HepG2 (cell line): ENCODE measurements at regions not wholly inside any gene's neighbourhood (a gene's known extent, or its start where the extent isn't known, plus 50 kb on each side); places are given as distances from the start of the nearest gene placed in this dataset.

Experiments used
- U2AF2 ChIP-seq: fragments of 200-400 bp; formaldehyde crosslinking; IDR thresholded peaks from 2 replicates; pipeline ENCODE4 v1.6.1; 2017; ENCODE audit warnings: low read depth, mild to moderate bottlenecking, low read length
- ZFP90 ChIP-seq: sonication (generic); formaldehyde crosslinking; IDR thresholded peaks from 2 replicates; pipeline ENCODE4 v1.8.0; 2022; ENCODE audit warnings: missing genetic modification reagents, mild to moderate bottlenecking, inconsistent platforms, borderline replicate concordance
- ZNF329 ChIP-seq: sonication (generic); formaldehyde crosslinking; IDR thresholded peaks from 2 replicates; pipeline ENCODE4 v1.9.0; 2021; ENCODE audit warnings: low read depth, mild to moderate bottlenecking, missing genetic modification reagents
- ZNF460 ChIP-seq: sonication (generic); formaldehyde crosslinking; IDR thresholded peaks from 2 replicates; pipeline ENCODE4 v1.5.1; 2020; ENCODE audit warnings: missing genetic modification reagents, mild to moderate bottlenecking, borderline replicate concordance
- ZNF598 ChIP-seq: sonication (generic); formaldehyde crosslinking; IDR thresholded peaks from 2 replicates; pipeline ENCODE4 v1.5.1; 2020; ENCODE audit warnings: mild to moderate bottlenecking, missing genetic modification reagents, borderline replicate concordance
- ZNF614 ChIP-seq: IDR thresholded peaks from 2 replicates; pipeline ENCODE4 v1.6.1; 2018; ENCODE audit warnings: missing biosample characterization, missing genetic modification reagents, inconsistent platforms, borderline replicate concordance
- TF ChIP-seq, protein P1 (sequence below): sonication (generic); formaldehyde crosslinking; IDR thresholded peaks from 2 replicates; pipeline ENCODE4 v1.4.0; 2020; ENCODE audit warnings: missing genetic modification reagents
- TF ChIP-seq, protein P2 (sequence below): sonication (generic); formaldehyde crosslinking; IDR thresholded peaks from 2 replicates; pipeline ENCODE4 v1.4.0; 2020; ENCODE audit warnings: missing genetic modification reagents

DNA sequence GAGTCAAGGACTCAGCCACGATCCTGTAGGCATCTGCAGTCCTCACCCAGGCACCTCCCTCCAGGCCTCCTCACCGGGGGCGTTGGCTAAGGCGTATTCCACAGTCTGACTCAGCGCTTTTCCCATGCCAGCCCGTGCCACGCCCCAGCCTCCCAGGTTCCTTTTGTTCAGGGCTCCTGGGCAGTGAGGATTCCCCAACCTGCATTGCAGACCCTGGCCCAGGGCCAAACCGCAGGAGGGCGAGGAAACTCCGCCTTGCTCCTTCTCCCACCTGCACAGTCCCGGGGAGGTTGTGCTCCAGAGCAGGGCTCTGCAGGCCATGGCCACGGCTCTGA is 202.8 kb upstream of the CST7 start (continued):
- TF ChIP-seq ZNF460 (CRISPR knock-in tag) (no peak), ZNF614 (CRISPR knock-in tag) (no peak), ZFP90 (CRISPR knock-in tag) (no peak), ZNF598 (CRISPR knock-in tag) (no peak), ZNF329 (CRISPR knock-in tag) (no peak), U2AF2 (no peak)
- TF ChIP-seq, protein P1, sequence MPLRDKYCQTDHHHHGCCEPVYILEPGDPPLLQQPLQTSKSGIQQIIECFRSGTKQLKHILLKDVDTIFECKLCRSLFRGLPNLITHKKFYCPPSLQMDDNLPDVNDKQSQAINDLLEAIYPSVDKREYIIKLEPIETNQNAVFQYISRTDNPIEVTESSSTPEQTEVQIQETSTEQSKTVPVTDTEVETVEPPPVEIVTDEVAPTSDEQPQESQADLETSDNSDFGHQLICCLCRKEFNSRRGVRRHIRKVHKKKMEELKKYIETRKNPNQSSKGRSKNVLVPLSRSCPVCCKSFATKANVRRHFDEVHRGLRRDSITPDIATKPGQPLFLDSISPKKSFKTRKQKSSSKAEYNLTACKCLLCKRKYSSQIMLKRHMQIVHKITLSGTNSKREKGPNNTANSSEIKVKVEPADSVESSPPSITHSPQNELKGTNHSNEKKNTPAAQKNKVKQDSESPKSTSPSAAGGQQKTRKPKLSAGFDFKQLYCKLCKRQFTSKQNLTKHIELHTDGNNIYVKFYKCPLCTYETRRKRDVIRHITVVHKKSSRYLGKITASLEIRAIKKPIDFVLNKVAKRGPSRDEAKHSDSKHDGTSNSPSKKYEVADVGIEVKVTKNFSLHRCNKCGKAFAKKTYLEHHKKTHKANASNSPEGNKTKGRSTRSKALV (CRISPR knock-in tag) = no peak
- TF ChIP-seq, protein P2, sequence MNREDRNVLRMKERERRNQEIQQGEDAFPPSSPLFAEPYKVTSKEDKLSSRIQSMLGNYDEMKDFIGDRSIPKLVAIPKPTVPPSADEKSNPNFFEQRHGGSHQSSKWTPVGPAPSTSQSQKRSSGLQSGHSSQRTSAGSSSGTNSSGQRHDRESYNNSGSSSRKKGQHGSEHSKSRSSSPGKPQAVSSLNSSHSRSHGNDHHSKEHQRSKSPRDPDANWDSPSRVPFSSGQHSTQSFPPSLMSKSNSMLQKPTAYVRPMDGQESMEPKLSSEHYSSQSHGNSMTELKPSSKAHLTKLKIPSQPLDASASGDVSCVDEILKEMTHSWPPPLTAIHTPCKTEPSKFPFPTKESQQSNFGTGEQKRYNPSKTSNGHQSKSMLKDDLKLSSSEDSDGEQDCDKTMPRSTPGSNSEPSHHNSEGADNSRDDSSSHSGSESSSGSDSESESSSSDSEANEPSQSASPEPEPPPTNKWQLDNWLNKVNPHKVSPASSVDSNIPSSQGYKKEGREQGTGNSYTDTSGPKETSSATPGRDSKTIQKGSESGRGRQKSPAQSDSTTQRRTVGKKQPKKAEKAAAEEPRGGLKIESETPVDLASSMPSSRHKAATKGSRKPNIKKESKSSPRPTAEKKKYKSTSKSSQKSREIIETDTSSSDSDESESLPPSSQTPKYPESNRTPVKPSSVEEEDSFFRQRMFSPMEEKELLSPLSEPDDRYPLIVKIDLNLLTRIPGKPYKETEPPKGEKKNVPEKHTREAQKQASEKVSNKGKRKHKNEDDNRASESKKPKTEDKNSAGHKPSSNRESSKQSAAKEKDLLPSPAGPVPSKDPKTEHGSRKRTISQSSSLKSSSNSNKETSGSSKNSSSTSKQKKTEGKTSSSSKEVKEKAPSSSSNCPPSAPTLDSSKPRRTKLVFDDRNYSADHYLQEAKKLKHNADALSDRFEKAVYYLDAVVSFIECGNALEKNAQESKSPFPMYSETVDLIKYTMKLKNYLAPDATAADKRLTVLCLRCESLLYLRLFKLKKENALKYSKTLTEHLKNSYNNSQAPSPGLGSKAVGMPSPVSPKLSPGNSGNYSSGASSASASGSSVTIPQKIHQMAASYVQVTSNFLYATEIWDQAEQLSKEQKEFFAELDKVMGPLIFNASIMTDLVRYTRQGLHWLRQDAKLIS (CRISPR knock-in tag) = no peak
